H1 (cell line): ENCODE measurements at regions not wholly inside any gene's neighbourhood (a gene's known extent, or its start where the extent isn't known, plus 50 kb on each side); places are given as distances from the start of the nearest gene placed in this dataset.

ENCODE experiments used
- BRCA1 ChIP-seq: IDR thresholded peaks from 2 replicates; pipeline ENCODE4 v1.6.1; 2012; ENCODE audit warnings: low read depth, low read length, improper control_type of control experiment
- CEBPB ChIP-seq: IDR thresholded peaks from 2 replicates; pipeline ENCODE4 v1.6.1; 2012; ENCODE audit warnings: low read depth, low read length
- CTCF ChIP-seq, 3 experiments: IDR thresholded peaks; 1 replicate in 2 of 3; 2 replicates in 1 of 3; pipeline versions ENCODE4 v1.5.1 to v1.6.1; 2011; ENCODE audit warnings: low read length in 3 of 3, mild to moderate bottlenecking in 3 of 3, inconsistent platforms in 2 of 3, low read depth in 1 of 3, moderate library complexity in 1 of 3; ENCODE audit not compliant: insufficient read depth in 1 of 3; ENCODE audit errors: control extremely low read depth in 1 of 3
- EGR1 ChIP-seq: IDR thresholded peaks from 2 replicates; pipeline ENCODE4 v1.6.1; 2011; ENCODE audit warnings: low read depth, low read length, borderline replicate concordance
- EP300 ChIP-seq, 2 experiments: IDR thresholded peaks; 1 replicate in 1 of 2; 2 replicates in 1 of 2; pipeline ENCODE4 v1.6.1; 2011 to 2012; ENCODE audit warnings: low read depth in 2 of 2, low read length in 2 of 2, mild to moderate bottlenecking in 2 of 2, borderline replicate concordance in 1 of 2, inconsistent platforms in 1 of 2, moderate library complexity in 1 of 2
- EZH2 ChIP-seq: fragments of 200-600 bp; sonication (generic); IDR thresholded peaks from 2 replicates; pipeline ENCODE4 v1.7.1; 2012; ENCODE audit warnings: low read depth, mild to moderate bottlenecking, moderate library complexity, low read length, inconsistent platforms; ENCODE audit not compliant: severe bottlenecking
- NRF1 ChIP-seq: IDR thresholded peaks from 2 replicates; pipeline ENCODE4 v1.6.1; 2011; ENCODE audit warnings: mild to moderate bottlenecking, low read depth, low read length, improper control_type of control experiment
- POLR2A ChIP-seq, 2 experiments: IDR thresholded peaks; 1 replicate in 1 of 2; 2 replicates in 1 of 2; pipeline ENCODE4 v1.6.1; 2011; ENCODE audit warnings: low read depth in 2 of 2, low read length in 2 of 2, mild to moderate bottlenecking in 2 of 2; ENCODE audit errors: control extremely low read depth in 1 of 2
- POLR2AphosphoS5 ChIP-seq: IDR thresholded peaks from 2 replicates; pipeline ENCODE4 v1.6.1; 2011; ENCODE audit warnings: low read depth, low read length
- RAD21 ChIP-seq, 2 experiments: IDR thresholded peaks in 1 of 2; conservative IDR thresholded peaks in 1 of 2; 2 replicates each; pipeline ENCODE4 v1.6.1; 2011; ENCODE audit warnings: low read depth in 2 of 2, low read length in 2 of 2, improper control_type of control experiment in 1 of 2, inconsistent platforms in 1 of 2, mild to moderate bottlenecking in 1 of 2, moderate library complexity in 1 of 2
- TCF12 ChIP-seq: IDR thresholded peaks from 2 replicates; pipeline ENCODE4 v1.6.1; 2011; ENCODE audit warnings: low read depth, mild to moderate bottlenecking, low read length
- TEAD4 ChIP-seq: IDR thresholded peaks from 2 replicates; pipeline ENCODE4 v1.6.1; 2012; ENCODE audit warnings: low read depth, low read length, inconsistent platforms, mixed read lengths
- USF2 ChIP-seq: IDR thresholded peaks from 2 replicates; pipeline ENCODE4 v1.6.1; 2011; ENCODE audit warnings: low read length, improper control_type of control experiment

GRCh38 chr9:72424131-72424530 is 59.1 kb upstream of the ZFAND5 start:
- no peak for TF ChIP-seq POLR2A (IDR thresholded peaks at IDR 0.05; ENCODE audit: control extremely low read depth in 1 of 2, low read depth in 2 of 2, low read length in 2 of 2)
- no peak for TF ChIP-seq CTCF (IDR thresholded peaks at IDR 0.05; ENCODE audit: control extremely low read depth in 1 of 3, insufficient read depth in 1 of 3, low read depth in 1 of 3, low read length in 3 of 3)
- no peak for TF ChIP-seq POLR2AphosphoS5
- TF ChIP-seq EP300 (IDR thresholded peaks at IDR 0.05; ENCODE audit: borderline replicate concordance in 1 of 2, low read depth in 2 of 2, low read length in 2 of 2), result no peak
- no peak for TF ChIP-seq TCF12
- no peak for TF ChIP-seq NRF1
- no peak for TF ChIP-seq BRCA1
- TF ChIP-seq CEBPB, result no peak
- TF ChIP-seq USF2, result no peak
- TF ChIP-seq TEAD4, result no peak
- no peak for TF ChIP-seq RAD21 (IDR thresholded peaks at IDR 0.05 in 1 of 2, conservative IDR thresholded peaks at IDR 0.05 in 1 of 2; ENCODE audit: low read depth in 2 of 2, low read length in 2 of 2)
- no peak for TF ChIP-seq EZH2
- TF ChIP-seq EGR1, result no peak
